ENCODE measurements at regions not wholly inside any gene's neighbourhood (a gene's known extent, or its start where the extent isn't known, plus 50 kb on each side); places are given as distances from the start of the nearest gene placed in this dataset.

DNA sequence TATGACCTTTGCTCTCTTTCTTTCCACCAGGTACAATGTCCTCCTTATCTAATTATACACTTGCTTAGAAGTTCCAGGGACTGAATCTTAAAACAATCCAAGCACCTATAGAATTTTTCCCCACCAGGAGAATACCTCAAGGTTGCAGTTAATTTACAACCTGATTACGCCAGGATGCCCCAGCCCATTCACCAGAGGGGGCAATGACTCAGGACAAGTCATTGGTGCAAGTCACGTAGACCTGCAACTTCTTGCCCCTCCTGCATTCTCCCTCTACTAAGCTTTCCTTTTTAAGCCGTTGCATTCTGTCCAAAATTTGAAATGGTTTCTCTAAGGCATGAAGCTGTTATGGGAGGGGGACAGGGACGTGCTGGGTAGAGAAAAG is 111.1 kb upstream of the SCAF11 start:
- no peak for DNase-seq (ENCODE audit: low spot score in 2 of 2)
- Histone ChIP-seq H3K9me3 (peaks cover 0 to 2% (median 0%) of the 10 kb centered on the region in 4 donors), H3K36me3 (no peaks in the 10 kb centered on the region), H3K4me1 (no peaks in the 10 kb centered on the region), H3K27me3 (no peaks in the 10 kb centered on the region), H3K4me3 (no peak overlapping the region), H3K27ac (no peak overlapping the region)
- no peak for TF ChIP-seq EP300 (IDR thresholded peaks at IDR 0.05)
- no peak for TF ChIP-seq POLR2A (IDR thresholded peaks at IDR 0.05)
- no peak for TF ChIP-seq CTCF (IDR thresholded peaks at IDR 0.05)
- 74 to 91% methylated on average over 4 of the region's 4 CpGs for WGBS, 2 donors

- Histone ChIP-seq H3K27me3 (no peaks in the 10 kb centered on the region), H3K4me3 (no peak overlapping the region), H3K4me1 (no peaks in the 10 kb centered on the region), H3K36me3 (no peaks in the 10 kb centered on the region), H3K9me3 (peaks cover 0 to 2% (median 0%) of the 10 kb centered on the region in 4 donors), H3K27ac (no peak overlapping the region)
- 72 to 77% methylated on average over 6 of the region's 6 CpGs for WGBS, 2 donors
- TF ChIP-seq CTCF (IDR thresholded peaks at IDR 0.05), result no peak
- no peak for TF ChIP-seq EP300 (IDR thresholded peaks at IDR 0.05)
- no peak for TF ChIP-seq POLR2A (IDR thresholded peaks at IDR 0.05)
- no peak for DNase-seq (ENCODE audit: low spot score in 2 of 2)
These were observed 110.4 kb upstream of the SCAF11 start for GRCh38 chr12:46100551-46101484.

GRCh38 chr12:46089414-46090162 is 99.2 kb upstream of the SCAF11 start:
- no peak overlapping the region for H3K4me3 ChIP-seq
- H3K27ac ChIP-seq, result no peak overlapping the region
- TF ChIP-seq EP300 (IDR thresholded peaks at IDR 0.05), result no peak
- TF ChIP-seq POLR2A (IDR thresholded peaks at IDR 0.05), result no peak
- no peak for TF ChIP-seq CTCF (IDR thresholded peaks at IDR 0.05)
- no peaks in the 10 kb centered on the region for H3K36me3 ChIP-seq
- H3K9me3 ChIP-seq, result peaks cover 0 to 15% (median 0%) of the 10 kb centered on the region in 4 donors
- no peaks in the 10 kb centered on the region for H3K4me1 ChIP-seq
- no peaks in the 10 kb centered on the region for H3K27me3 ChIP-seq
- WGBS, 2 donors, result 67 to 81% methylated on average over 5 of the region's 5 CpGs
- no peak for DNase-seq (ENCODE audit: low spot score in 2 of 2)

DNA sequence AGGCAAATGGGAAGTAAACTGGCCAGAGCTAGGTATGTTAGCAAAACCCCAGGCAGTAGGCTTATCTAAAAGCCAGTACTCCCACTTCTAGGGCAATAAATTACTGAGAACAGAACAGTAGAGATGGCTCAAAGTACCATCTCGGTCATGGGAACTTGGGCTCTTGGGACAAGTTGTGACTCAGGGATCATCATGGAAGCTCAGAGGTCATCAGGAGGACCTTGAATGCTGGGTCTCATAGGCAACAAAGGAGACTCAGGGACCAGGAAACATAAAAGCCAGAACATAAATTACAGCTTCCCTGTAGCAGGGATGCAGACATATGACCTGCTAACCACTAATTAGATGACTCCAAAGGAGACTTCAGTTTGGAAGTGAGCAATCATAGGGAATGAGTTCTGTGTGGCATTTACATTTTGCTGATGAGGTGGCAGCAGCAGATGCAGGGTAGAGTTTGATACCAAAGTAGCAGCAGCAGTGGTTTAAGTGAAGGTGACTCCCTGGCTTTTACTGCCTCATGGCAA is 97.6 kb upstream of the SCAF11 start:
- no peak overlapping the region for H3K27ac ChIP-seq
- H3K36me3 ChIP-seq, result no peaks in the 10 kb centered on the region
- H3K9me3 ChIP-seq, result peaks cover 0 to 15% (median 0%) of the 10 kb centered on the region in 4 donors
- DNase-seq (ENCODE audit: low spot score in 2 of 2), result no peak
- WGBS, 2 donors, result 71 to 76% methylated on average over 1 of the region's 1 CpG
- no peak for TF ChIP-seq EP300 (IDR thresholded peaks at IDR 0.05)
- TF ChIP-seq POLR2A (IDR thresholded peaks at IDR 0.05), result no peak
- TF ChIP-seq CTCF (IDR thresholded peaks at IDR 0.05), result no peak
- no peak overlapping the region for H3K4me3 ChIP-seq
- H3K27me3 ChIP-seq, result no peaks in the 10 kb centered on the region
- H3K4me1 ChIP-seq, result no peaks in the 10 kb centered on the region

All from tibial nerve (tissue), 4 donors.